Endothelial cell of umbilical vein (primary cell): ENCODE measurements at regions not wholly inside any gene's neighbourhood (a gene's known extent, or its start where the extent isn't known, plus 50 kb on each side); places are given as distances from the start of the nearest gene placed in this dataset.

ENCODE experiments used
- BruUV-seq: library from RNA; stranded (reverse); fragments of 400-500 nt; replicated peaks from 2 replicates; lab custom pipeline; 2021; lab: Mats Ljungman, UMichigan
- CTCF ChIA-PET: fragments of 300-600, 350-600 bp; sonication (Branson Sonifier 250); formaldehyde crosslinking; loops from one replicate; lab custom pipeline; 2021; ENCODE audit warnings: antibody characterized with exemption, inconsistent platforms; lab: Charles Lee
- POLR2A ChIA-PET: fragments of 300-600, 350-600 bp; sonication (Branson Sonifier 250); formaldehyde crosslinking; loops from one replicate; lab custom pipeline; 2021; ENCODE audit warnings: antibody characterized with exemption, inconsistent platforms; lab: Charles Lee
- DNase-seq: peaks from one replicate; pipeline ENCODE4 v3.0.0-alpha.2; 2011; ENCODE audit warnings: low read depth, low spot score
- FAIRE-seq: peaks from 2 replicates; lab custom pipeline; 2011; peaks lifted over from hg19 to GRCh38; lab: Jason Lieb, UNC
- H2AFZ ChIP-seq: 2 replicates; pipeline ENCODE4 v1.6.0; 2012; ENCODE audit warnings: low read depth, low read length, control low read depth, inconsistent platforms
- H3K27ac ChIP-seq: 2 replicates; pipeline ENCODE4 v1.5.1; 2011; ENCODE audit warnings: low read depth, mild to moderate bottlenecking, control low read depth, low read length, moderate library complexity; ENCODE audit not compliant: insufficient read depth
- H3K27me3 ChIP-seq, 2 experiments: 2 replicates each; pipeline versions ENCODE4 v1.6.0 to v1.6.1; 2011; ENCODE audit warnings: low read length in 2 of 2, mixed read lengths in 1 of 2; ENCODE audit not compliant: control insufficient read depth in 2 of 2, insufficient read depth in 2 of 2
- H3K36me3 ChIP-seq, 2 experiments: 2 replicates in 1 of 2; 3 replicates in 1 of 2; pipeline ENCODE4 v1.5.1; 2011; ENCODE audit warnings: low read length in 2 of 2, mild to moderate bottlenecking in 1 of 2, moderate library complexity in 1 of 2; ENCODE audit not compliant: control insufficient read depth in 2 of 2, insufficient read depth in 2 of 2; ENCODE audit errors: extremely low read depth in 1 of 2
- H3K4me1 ChIP-seq: 3 replicates; pipeline ENCODE4 v1.5.1; 2011; ENCODE audit warnings: mild to moderate bottlenecking, low read length; ENCODE audit not compliant: control insufficient read depth, insufficient read depth; ENCODE audit errors: extremely low read depth
- H3K4me2 ChIP-seq: 2 replicates; pipeline ENCODE4 v1.6.1; 2011; ENCODE audit warnings: low read length, control low read depth, mixed read lengths; ENCODE audit not compliant: insufficient read depth
- H3K4me3 ChIP-seq, 3 experiments: fragments of 200-600 bp in 1 of 3; sonication (generic), shearing (Covaris generic) in 1 of 3; replicated peaks in 1 of 3; 2 replicates each; pipeline ENCODE4 v1.5.1; 2011 to 2016; ENCODE audit warnings: control low read depth in 3 of 3, low read length in 3 of 3, mild to moderate bottlenecking in 2 of 3, inconsistent platforms in 1 of 3, low read depth in 1 of 3, moderate library complexity in 1 of 3; ENCODE audit not compliant: insufficient read depth in 1 of 3
- H3K79me2 ChIP-seq: 2 replicates; pipeline ENCODE4 v1.6.0; 2012; ENCODE audit warnings: low read length, inconsistent platforms; ENCODE audit not compliant: control insufficient read depth, insufficient read depth
- H3K9ac ChIP-seq: replicated peaks from 2 replicates; pipeline ENCODE3; 2011; ENCODE audit warnings: low read length, control low read depth; ENCODE audit not compliant: insufficient read depth; ENCODE audit errors: extremely low read depth
- H3K9me1 ChIP-seq: replicated peaks from 3 replicates; pipeline ENCODE4 v1.6.0; 2011; ENCODE audit warnings: mild to moderate bottlenecking, low read length; ENCODE audit not compliant: control insufficient read depth, insufficient read depth; ENCODE audit errors: extremely low read depth
- H3K9me3 ChIP-seq: replicated peaks from 2 replicates; pipeline ENCODE4 v1.5.1; 2012; ENCODE audit warnings: low read length, inconsistent platforms; ENCODE audit not compliant: control insufficient read depth, insufficient read depth
- H4K20me1 ChIP-seq: replicated peaks from 2 replicates; pipeline ENCODE3; 2011; ENCODE audit warnings: mild to moderate bottlenecking, low read length; ENCODE audit not compliant: control insufficient read depth, insufficient read depth; ENCODE audit errors: extremely low read depth
- CTCF ChIP-seq, 2 donors: IDR thresholded peaks; 1 replicate in 1 of 2; 2 replicates in 1 of 2; pipeline ENCODE4 v1.5.1; 2011; ENCODE audit warnings: low read length in 2 of 2, mild to moderate bottlenecking in 2 of 2, moderate library complexity in 2 of 2, control low read depth in 1 of 2, inconsistent platforms in 1 of 2, low read depth in 1 of 2; ENCODE audit not compliant: insufficient read depth in 1 of 2; ENCODE audit errors: extremely low read depth in 1 of 2
- EZH2 ChIP-seq: IDR thresholded peaks from 2 replicates; pipeline ENCODE4 v1.6.1; 2012; ENCODE audit warnings: borderline replicate concordance, low read depth, mild to moderate bottlenecking, moderate library complexity, low read length, inconsistent platforms; ENCODE audit not compliant: severe bottlenecking
- FOS ChIP-seq: IDR thresholded peaks from 2 replicates; pipeline ENCODE4 v1.6.1; 2011; ENCODE audit warnings: mild to moderate bottlenecking, low read length, moderate library complexity, borderline replicate concordance; ENCODE audit not compliant: insufficient read depth
- GATA2 ChIP-seq: IDR thresholded peaks from 2 replicates; pipeline ENCODE4 v1.7.0; 2011; ENCODE audit warnings: low read depth, mild to moderate bottlenecking, moderate library complexity, mixed read lengths, low read length; ENCODE audit not compliant: insufficient read length, insufficient read depth
- JUN ChIP-seq: IDR thresholded peaks from 2 replicates; pipeline ENCODE4 v1.6.1; 2011; ENCODE audit warnings: borderline replicate concordance, low read depth; ENCODE audit not compliant: insufficient read length, insufficient read depth
- MAX ChIP-seq: IDR thresholded peaks from 2 replicates; pipeline ENCODE4 v1.6.1; 2011; ENCODE audit not compliant: insufficient read depth, insufficient read length
- MYC ChIP-seq: IDR thresholded peaks from one replicate; pipeline ENCODE4 v1.6.1; 2011; ENCODE audit warnings: mild to moderate bottlenecking, low read depth, low read length
- POLR2A ChIP-seq: IDR thresholded peaks from 2 replicates; pipeline ENCODE4 v1.6.1; 2012; ENCODE audit warnings: low read depth, mild to moderate bottlenecking, control low read depth, low read length
- POLR2AphosphoS5 ChIP-seq: IDR thresholded peaks from 2 replicates; pipeline ENCODE4 v1.6.1; 2012; ENCODE audit warnings: low read depth, mild to moderate bottlenecking, control low read depth, low read length, moderate library complexity; ENCODE audit not compliant: insufficient read depth
- dilution Hi-C: fragments of 300-500 bp; cut with MboI; formaldehyde crosslinking; loops from one replicate; pipeline ENCODE4 v1.15.0; 2019; ENCODE audit warnings: low sequenced_read_pairs; ENCODE audit not compliant: extremely low pct_ligation_motif_present
- intact Hi-C: fragments of 100-400 bp; cut with micrococcal nuclease; formaldehyde crosslinking; loops from one replicate; pipeline ENCODE4 v1.10.0; 2022

GRCh38 chr1:115546846-115547245 is 94.9 kb upstream of the VANGL1 start:
- ChIA-PET CTCF (interaction anchor here (0.8 to 1.3 kb wide), 5 partner anchors 18 to 409 kb away, joined by 3 to 8 read pairs (median 3); no protein-coding TSS in a partner anchor), POLR2A (no interaction called here)
- no peak overlapping the region for H3K4me3 ChIP-seq
- no peak overlapping the region for H3K9ac ChIP-seq
- no peaks in the 10 kb centered on the region for H3K9me1 ChIP-seq
- BruUV-seq: no TSS peak
- peaks cover 6% of the 10 kb centered on the region for H3K4me1 ChIP-seq
- peaks cover 2% of the 10 kb centered on the region in 2 experiments for H3K27me3 ChIP-seq
- no peak for TF ChIP-seq GATA2
- no peak for TF ChIP-seq MAX
- TF ChIP-seq MYC: no peak
- no peak for TF ChIP-seq FOS
- no peak overlapping the region for H3K27ac ChIP-seq
- H3K4me2 ChIP-seq: no peak overlapping the region
- no peaks in the 10 kb centered on the region for H3K9me3 ChIP-seq
- no peaks in the 10 kb centered on the region for H4K20me1 ChIP-seq
- H2AFZ ChIP-seq: no peak overlapping the region
- DNase-seq (no peak), FAIRE-seq (no peak)
- intact Hi-C loops: loop anchor here (1.0 to 10.0 kb wide), 3 partner anchors 49 to 218 kb away; partner anchors contain the start of gene CASQ2
- dilution Hi-C loops: no loop called here
- no peaks in the 10 kb centered on the region for H3K79me2 ChIP-seq
- H3K36me3 ChIP-seq: no peaks in the 10 kb centered on the region

GRCh38 chr1:115545791-115546733 is 95.7 kb upstream of the VANGL1 start:
- H3K4me2 ChIP-seq: no peak overlapping the region
- H4K20me1 ChIP-seq: no peaks in the 10 kb centered on the region
- no TSS peak for BruUV-seq
- no peak overlapping the region for H3K9ac ChIP-seq
- no peaks in the 10 kb centered on the region for H3K9me1 ChIP-seq
- no peaks in the 10 kb centered on the region for H3K79me2 ChIP-seq
- ChIA-PET CTCF (interaction anchor here (1.1 kb wide), 4 partner anchors 17 to 161 kb away, joined by 3 to 8 read pairs (median 3); no protein-coding TSS in a partner anchor), POLR2A (no interaction called here)
- FAIRE-seq (peak; percentile 80), DNase-seq (peak; percentile 56)
- intact Hi-C loops (loop anchor here (1.0 to 10.0 kb wide), 3 partner anchors 50 to 219 kb away; partner anchors contain the start of gene CASQ2), dilution Hi-C loops (no loop called here)
- H3K36me3 ChIP-seq: no peaks in the 10 kb centered on the region
- H3K4me1 ChIP-seq: peaks cover 6% of the 10 kb centered on the region
- no peak overlapping the region for H3K4me3 ChIP-seq
- H3K9me3 ChIP-seq: no peaks in the 10 kb centered on the region
- TF ChIP-seq GATA2: peak; percentile 66
- no peak for TF ChIP-seq MYC
- TF ChIP-seq JUN: no peak
- no peak for TF ChIP-seq POLR2A
- TF ChIP-seq POLR2AphosphoS5: no peak
- TF ChIP-seq EZH2: no peak
- peak; percentile 48 for TF ChIP-seq FOS
- TF ChIP-seq CTCF (IDR thresholded peaks at IDR 0.05; ENCODE audit: extremely low read depth in 1 of 2, insufficient read depth in 1 of 2, low read depth in 1 of 2, low read length in 2 of 2): peak; percentile 54 to 61
- peak overlapping the region; percentile 69 for H2AFZ ChIP-seq
- H3K27me3 ChIP-seq: peaks cover 0 to 2% of the 10 kb centered on the region in 2 experiments
- H3K27ac ChIP-seq: peak overlapping the region; percentile 6
